GM12878 (cell line): ENCODE measurements at regions not wholly inside any gene's neighbourhood (a gene's known extent, or its start where the extent isn't known, plus 50 kb on each side); places are given as distances from the start of the nearest gene placed in this dataset.

ENCODE experiments used
- ATAC-seq: fragments of 200-7000 bp; cut with Tn5 transposase; 3 replicates; pipeline ENCODE4 v1.9.1; 2020; ENCODE audit warnings: mild to moderate bottlenecking, moderate library complexity
- BruUV-seq: library from RNA; stranded (reverse); fragments of 400-500 nt; replicated peaks from 2 replicates; lab custom pipeline; 2021; lab: Mats Ljungman, UMichigan
- CTCF ChIA-PET: fragments of 300-600 bp; sonication (Branson Sonifier 250); formaldehyde crosslinking; extraction: SDS; loops from one replicate; lab custom pipeline; 2021; ENCODE audit warnings: inconsistent platforms; lab: Yijun Ruan, JAX
- POLR2A ChIA-PET: fragments of 350-600 bp; formaldehyde crosslinking; extraction: SDS; loops from one replicate; lab custom pipeline; 2021; ENCODE audit warnings: inconsistent platforms; lab: Charles Lee
- RAD21 ChIA-PET: fragments of 300-600 bp; sonication (Branson Sonifier 250); formaldehyde crosslinking; loops from one replicate; lab custom pipeline; 2023; ENCODE audit warnings: antibody characterized with exemption; ENCODE audit not compliant: unreplicated experiment; lab: Charles Lee
- SMC1A ChIA-PET: fragments of 300-600 bp; sonication (Branson Sonifier 250); formaldehyde crosslinking; loops from one replicate; lab custom pipeline; 2023; ENCODE audit not compliant: unreplicated experiment, uncharacterized antibody; lab: Charles Lee
- DNase-seq: peaks from one replicate; pipeline ENCODE4 v3.0.0-alpha.2; 2011; ENCODE audit warnings: low read depth, low spot score
- FAIRE-seq: peaks from 3 replicates; lab custom pipeline; 2011; peaks lifted over from hg19 to GRCh38; lab: Jason Lieb, UNC
- H2AFZ ChIP-seq: 2 replicates; pipeline ENCODE4 v1.6.0; 2011; ENCODE audit warnings: low read depth, low read length, control low read depth; ENCODE audit not compliant: control insufficient read depth
- H3K27ac ChIP-seq: 2 replicates; pipeline ENCODE4 v1.5.1; 2011; ENCODE audit warnings: control low read depth; ENCODE audit not compliant: control insufficient read depth, insufficient read depth
- H3K27me3 ChIP-seq, 2 experiments: replicated peaks in 1 of 2; 2 replicates each; pipeline versions ENCODE4 v1.6.0 to v1.6.1; 2011; ENCODE audit warnings: low read length in 1 of 2; ENCODE audit not compliant: control insufficient read depth in 2 of 2, insufficient read depth in 2 of 2
- H3K36me3 ChIP-seq, 2 experiments: 2 replicates each; pipeline ENCODE4 v1.5.1; 2011; ENCODE audit warnings: low read length in 1 of 2; ENCODE audit not compliant: control insufficient read depth in 2 of 2, insufficient read depth in 2 of 2
- H3K4me1 ChIP-seq: 2 replicates; pipeline ENCODE4 v1.6.1; 2011; ENCODE audit warnings: mild to moderate bottlenecking, low read length, moderate library complexity, mixed read lengths; ENCODE audit not compliant: control insufficient read depth, insufficient read depth
- H3K4me2 ChIP-seq: 2 replicates; pipeline ENCODE4 v1.6.0; 2011; ENCODE audit warnings: control low read depth; ENCODE audit not compliant: control insufficient read depth, insufficient read depth
- H3K4me3 ChIP-seq: fragments of 200-600 bp; sonication (generic); 2 replicates; pipeline ENCODE4 v1.5.1; 2016
- H3K79me2 ChIP-seq: 2 replicates; pipeline ENCODE4 v1.6.0; 2011; ENCODE audit warnings: low read length; ENCODE audit not compliant: control insufficient read depth, insufficient read depth
- H3K9ac ChIP-seq: 2 replicates; pipeline ENCODE4 v1.8.0; 2011; ENCODE audit warnings: low read length, control low read depth, mixed read lengths; ENCODE audit not compliant: control insufficient read depth, insufficient read depth
- H3K9me3 ChIP-seq: replicated peaks from 3 replicates; pipeline ENCODE4 v1.5.1; 2011; ENCODE audit warnings: mild to moderate bottlenecking, low read length; ENCODE audit not compliant: control insufficient read depth, insufficient read depth
- H4K20me1 ChIP-seq: 2 replicates; pipeline ENCODE4 v1.6.0; 2011; ENCODE audit not compliant: control insufficient read depth, insufficient read depth
- CHD2 ChIP-seq: IDR thresholded peaks from 2 replicates; pipeline ENCODE4 v1.6.1; 2011; ENCODE audit warnings: low read depth, low read length, improper control_type of control experiment, borderline replicate concordance
- NFYA ChIP-seq: IDR thresholded peaks from 2 replicates; pipeline ENCODE4 v1.6.1; 2011; ENCODE audit warnings: low read depth, mild to moderate bottlenecking, low read length, improper control_type of control experiment, borderline replicate concordance
- SUZ12 ChIP-seq: fragments of 200-600 bp; sonication (generic); IDR thresholded peaks from one replicate; pipeline ENCODE4 v1.6.1; 2018; ENCODE audit warnings: antibody characterized with exemption, mild to moderate bottlenecking; ENCODE audit not compliant: unreplicated experiment
- ZNF622 ChIP-seq: fragments of 450-650 bp; IDR thresholded peaks from 2 replicates; pipeline ENCODE4 v1.6.1; 2017; ENCODE audit warnings: mild to moderate bottlenecking, inconsistent platforms
- WGBS: methylation state at CpG from one replicate; pipeline ENCODE4 v1.1.6; 2016; ENCODE audit warnings: low lambda C conversion rate; ENCODE audit not compliant: insufficient replicate concordance, insufficient coverage; ENCODE audit errors: missing lambda C conversion rate; 5-methylcytosine and 5-hydroxymethylcytosine counted together
- in situ Hi-C: fragments of 300-500 bp; cut with MboI; formaldehyde crosslinking; loops from 9 replicates; pipeline ENCODE4 v1.14.3; 2018; ENCODE audit warnings: mixed read lengths
- intact Hi-C: fragments of 100-400 bp; cut with micrococcal nuclease; formaldehyde crosslinking; loops from one replicate; pipeline ENCODE4 v1.14.2; 2022; ENCODE audit not compliant: unreplicated experiment
- TF ChIP-seq, protein P1 (sequence below): IDR thresholded peaks from 2 replicates; pipeline ENCODE4 v1.6.1; 2012; ENCODE audit warnings: improper control_type of control experiment, low read depth, low read length; ENCODE audit not compliant: insufficient replicate concordance
- TF ChIP-seq, protein P2 (sequence below): IDR thresholded peaks from 2 replicates; pipeline ENCODE4 v1.6.1; 2012; ENCODE audit warnings: low read depth, low read length, improper control_type of control experiment

DNA sequence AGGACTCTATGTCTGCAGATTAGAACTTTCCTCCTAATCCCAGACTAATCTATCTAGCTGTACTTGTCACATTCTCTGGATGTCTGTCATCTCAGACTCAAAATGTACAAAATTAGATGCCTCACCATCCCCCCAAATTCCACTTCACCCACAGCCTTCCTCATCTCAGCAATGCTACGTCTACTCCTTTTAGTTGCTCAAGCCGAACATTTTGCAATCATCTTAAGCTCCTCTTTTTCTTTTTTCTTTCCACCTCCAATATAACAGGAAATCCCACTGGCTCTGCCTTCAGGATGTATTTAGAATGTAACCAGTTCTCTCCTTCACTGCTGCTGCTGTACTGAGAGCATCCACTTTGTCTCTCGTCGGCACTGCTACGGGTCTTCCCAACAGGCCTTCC, 1091.8 kb downstream of the TBC1D22A start:
- no peaks in the 10 kb centered on the region for H3K4me1 ChIP-seq
- 83% methylated on average over 5 of the region's 5 CpGs for WGBS
- H3K36me3 ChIP-seq, result no peaks in the 10 kb centered on the region
- H3K9me3 ChIP-seq, result no peaks in the 10 kb centered on the region; the same call in 2 of the 3 replicates
- ATAC-seq (no peak), FAIRE-seq (no peak), DNase-seq (no peak)
- in situ Hi-C loops (no loop called here), intact Hi-C loops (no loop called here)
- no peak overlapping the region for H3K4me3 ChIP-seq
- H3K27me3 ChIP-seq, result no peaks in the 10 kb centered on the region
- BruUV-seq, result no TSS peak
- no peak overlapping the region for H2AFZ ChIP-seq
- no peaks in the 10 kb centered on the region for H3K79me2 ChIP-seq
- TF ChIP-seq, protein P1, sequence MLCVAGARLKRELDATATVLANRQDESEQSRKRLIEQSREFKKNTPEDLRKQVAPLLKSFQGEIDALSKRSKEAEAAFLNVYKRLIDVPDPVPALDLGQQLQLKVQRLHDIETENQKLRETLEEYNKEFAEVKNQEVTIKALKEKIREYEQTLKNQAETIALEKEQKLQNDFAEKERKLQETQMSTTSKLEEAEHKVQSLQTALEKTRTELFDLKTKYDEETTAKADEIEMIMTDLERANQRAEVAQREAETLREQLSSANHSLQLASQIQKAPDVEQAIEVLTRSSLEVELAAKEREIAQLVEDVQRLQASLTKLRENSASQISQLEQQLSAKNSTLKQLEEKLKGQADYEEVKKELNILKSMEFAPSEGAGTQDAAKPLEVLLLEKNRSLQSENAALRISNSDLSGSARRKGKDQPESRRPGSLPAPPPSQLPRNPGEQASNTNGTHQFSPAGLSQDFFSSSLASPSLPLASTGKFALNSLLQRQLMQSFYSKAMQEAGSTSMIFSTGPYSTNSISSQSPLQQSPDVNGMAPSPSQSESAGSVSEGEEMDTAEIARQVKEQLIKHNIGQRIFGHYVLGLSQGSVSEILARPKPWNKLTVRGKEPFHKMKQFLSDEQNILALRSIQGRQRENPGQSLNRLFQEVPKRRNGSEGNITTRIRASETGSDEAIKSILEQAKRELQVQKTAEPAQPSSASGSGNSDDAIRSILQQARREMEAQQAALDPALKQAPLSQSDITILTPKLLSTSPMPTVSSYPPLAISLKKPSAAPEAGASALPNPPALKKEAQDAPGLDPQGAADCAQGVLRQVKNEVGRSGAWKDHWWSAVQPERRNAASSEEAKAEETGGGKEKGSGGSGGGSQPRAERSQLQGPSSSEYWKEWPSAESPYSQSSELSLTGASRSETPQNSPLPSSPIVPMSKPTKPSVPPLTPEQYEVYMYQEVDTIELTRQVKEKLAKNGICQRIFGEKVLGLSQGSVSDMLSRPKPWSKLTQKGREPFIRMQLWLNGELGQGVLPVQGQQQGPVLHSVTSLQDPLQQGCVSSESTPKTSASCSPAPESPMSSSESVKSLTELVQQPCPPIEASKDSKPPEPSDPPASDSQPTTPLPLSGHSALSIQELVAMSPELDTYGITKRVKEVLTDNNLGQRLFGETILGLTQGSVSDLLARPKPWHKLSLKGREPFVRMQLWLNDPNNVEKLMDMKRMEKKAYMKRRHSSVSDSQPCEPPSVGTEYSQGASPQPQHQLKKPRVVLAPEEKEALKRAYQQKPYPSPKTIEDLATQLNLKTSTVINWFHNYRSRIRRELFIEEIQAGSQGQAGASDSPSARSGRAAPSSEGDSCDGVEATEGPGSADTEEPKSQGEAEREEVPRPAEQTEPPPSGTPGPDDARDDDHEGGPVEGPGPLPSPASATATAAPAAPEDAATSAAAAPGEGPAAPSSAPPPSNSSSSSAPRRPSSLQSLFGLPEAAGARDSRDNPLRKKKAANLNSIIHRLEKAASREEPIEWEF, result no peak
- TF ChIP-seq CHD2 (no peak), NFYA (no peak), ZNF622 (no peak), SUZ12 (no peak)
- TF ChIP-seq, protein P2, sequence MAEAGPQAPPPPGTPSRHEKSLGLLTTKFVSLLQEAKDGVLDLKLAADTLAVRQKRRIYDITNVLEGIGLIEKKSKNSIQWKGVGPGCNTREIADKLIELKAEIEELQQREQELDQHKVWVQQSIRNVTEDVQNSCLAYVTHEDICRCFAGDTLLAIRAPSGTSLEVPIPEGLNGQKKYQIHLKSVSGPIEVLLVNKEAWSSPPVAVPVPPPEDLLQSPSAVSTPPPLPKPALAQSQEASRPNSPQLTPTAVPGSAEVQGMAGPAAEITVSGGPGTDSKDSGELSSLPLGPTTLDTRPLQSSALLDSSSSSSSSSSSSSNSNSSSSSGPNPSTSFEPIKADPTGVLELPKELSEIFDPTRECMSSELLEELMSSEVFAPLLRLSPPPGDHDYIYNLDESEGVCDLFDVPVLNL, result no peak
- no peak overlapping the region for H3K4me2 ChIP-seq
- no peaks in the 10 kb centered on the region for H4K20me1 ChIP-seq
- ChIA-PET CTCF (no interaction called here), SMC1A (interaction anchor here (1.4 to 1.6 kb wide), 3 partner anchors 9 to 13 kb away, joined by 3 to 6 read pairs (median 5); no protein-coding TSS in a partner anchor), POLR2A (no interaction called here), RAD21 (no interaction called here)
- H3K9ac ChIP-seq, result no peak overlapping the region
- H3K27ac ChIP-seq, result no peak overlapping the region
